ENCODE measurements at regions not wholly inside any gene's neighbourhood (a gene's known extent, or its start where the extent isn't known, plus 50 kb on each side); places are given as distances from the start of the nearest gene placed in this dataset.
"Not testable (repeated sequence)": the region's sequence is repeated elsewhere in the genome, so short reads cannot be mapped to it uniquely, and the experiment has no call there.

GRCh38 chr5:87579678-87580077 lies 166.9 kb upstream of the CCNH start:
- H3K9me3 Mint-ChIP-seq: no peaks in the 10 kb centered on the region
- no peak overlapping the region for H3K4me3 Mint-ChIP-seq
- ATAC-seq (no peak), DNase-seq (no peak)
- POLR2A ChIA-PET: no interaction called here
- H3K27ac Mint-ChIP-seq: no peak overlapping the region
- H3K36me3 Mint-ChIP-seq (ENCODE audit: low read depth): no peaks in the 10 kb centered on the region
- intact Hi-C loops (cut with micrococcal nuclease): no loop called here
- H3K4me1 Mint-ChIP-seq (ENCODE audit: low read depth): no peaks in the 10 kb centered on the region
- CTCF ChIA-PET: no interaction called here
- no peak for TF ChIP-seq CTCF (IDR thresholded peaks at IDR 0.05)
- peaks cover 2% of the 10 kb centered on the region for H3K27me3 Mint-ChIP-seq

- DNase-seq (no peak), ATAC-seq (no peak)
- no peak for TF ChIP-seq CTCF (IDR thresholded peaks at IDR 0.05)
- intact Hi-C loops (cut with micrococcal nuclease): no loop called here
- ChIA-PET CTCF (no interaction called here), POLR2A (no interaction called here)
- no peak overlapping the region for H3K27ac Mint-ChIP-seq
- H3K4me1 Mint-ChIP-seq (ENCODE audit: low read depth): no peaks in the 10 kb centered on the region
- no peaks in the 10 kb centered on the region for H3K9me3 Mint-ChIP-seq
- no peak overlapping the region for H3K4me3 Mint-ChIP-seq
- H3K27me3 Mint-ChIP-seq: peaks cover 2% of the 10 kb centered on the region
- H3K36me3 Mint-ChIP-seq (ENCODE audit: low read depth): no peaks in the 10 kb centered on the region
Measured at GRCh38 chr5:87576867-87577266, 164.1 kb upstream of the CCNH start.

- intact Hi-C loops (cut with micrococcal nuclease); H3K4me1 Mint-ChIP-seq (ENCODE audit: low read depth); H3K4me3 Mint-ChIP-seq: not testable (repeated sequence)
Measured at GRCh38 chr5:87576306-87576705, 163.6 kb upstream of the CCNH start.

GRCh38 chr5:87574106-87574505 lies 161.4 kb upstream of the CCNH start:
- H3K27ac Mint-ChIP-seq: no peak overlapping the region
- intact Hi-C loops (cut with micrococcal nuclease): no loop called here
- no peak overlapping the region for H3K4me3 Mint-ChIP-seq
- no peak for DNase-seq
- TF ChIP-seq CTCF (IDR thresholded peaks at IDR 0.05): no peak
- POLR2A ChIA-PET: no interaction called here
- H3K9me3 Mint-ChIP-seq: no peaks in the 10 kb centered on the region
- no peak for ATAC-seq
- no peaks in the 10 kb centered on the region for H3K4me1 Mint-ChIP-seq (ENCODE audit: low read depth)
- no peaks in the 10 kb centered on the region for H3K36me3 Mint-ChIP-seq (ENCODE audit: low read depth)
- CTCF ChIA-PET: no interaction called here
- no peaks in the 10 kb centered on the region for H3K27me3 Mint-ChIP-seq

More at GRCh38 chr5:87576306-87576705, 163.6 kb upstream of the CCNH start:
- H3K36me3 Mint-ChIP-seq (ENCODE audit: low read depth); POLR2A ChIA-PET; H3K27me3 Mint-ChIP-seq; DNase-seq; CTCF ChIA-PET; H3K27ac Mint-ChIP-seq; ATAC-seq; H3K9me3 Mint-ChIP-seq: not testable (repeated sequence)

- intact Hi-C loops (cut with micrococcal nuclease): no loop called here
- Mint-ChIP-seq H3K36me3 (ENCODE audit: low read depth) (no peaks in the 10 kb centered on the region), H3K4me3 (no peak overlapping the region), H3K4me1 (ENCODE audit: low read depth) (no peaks in the 10 kb centered on the region), H3K9me3 (no peaks in the 10 kb centered on the region), H3K27ac (no peak overlapping the region), H3K27me3 (peaks cover 2% of the 10 kb centered on the region)
- no peak for ATAC-seq
- POLR2A ChIA-PET: no interaction called here
- no peak for DNase-seq
- CTCF ChIA-PET: no interaction called here
- TF ChIP-seq CTCF (IDR thresholded peaks at IDR 0.05): no peak
Measured at GRCh38 chr5:87572611-87573010, 159.9 kb upstream of the CCNH start.

- intact Hi-C loops (cut with micrococcal nuclease): no loop called here
- Mint-ChIP-seq H3K9me3 (no peaks in the 10 kb centered on the region), H3K36me3 (ENCODE audit: low read depth) (no peaks in the 10 kb centered on the region), H3K27ac (no peak overlapping the region), H3K27me3 (peaks cover 4% of the 10 kb centered on the region), H3K4me3 (no peak overlapping the region), H3K4me1 (ENCODE audit: low read depth) (no peaks in the 10 kb centered on the region)
- ChIA-PET CTCF (no interaction called here), POLR2A (no interaction called here)
- DNase-seq (no peak), ATAC-seq (no peak)
- no peak for TF ChIP-seq CTCF (IDR thresholded peaks at IDR 0.05)
Measured at GRCh38 chr5:87572090-87572489, 159.4 kb upstream of the CCNH start.

Data from activated CD8-positive, alpha-beta T cell treated with anti-CD3 and anti-CD28 coated beads for 36 hours (primary cell).